ENCODE measurements at regions not wholly inside any gene's neighbourhood (a gene's known extent, or its start where the extent isn't known, plus 50 kb on each side); places are given as distances from the start of the nearest gene placed in this dataset.

- TF ChIP-seq CTCF (conservative IDR thresholded peaks at IDR 0.05; ENCODE audit: low read length) (no peak), EZH2phosphoT487 (IDR thresholded peaks at IDR 0.05; ENCODE audit: borderline replicate concordance, low read depth, low read length) (no peak)
These were observed 126.9 kb upstream of the ADCY1 start for GRCh38 chr7:45447296-45447695.
